ENCODE measurements at regions not wholly inside any gene's neighbourhood (a gene's known extent, or its start where the extent isn't known, plus 50 kb on each side); places are given as distances from the start of the nearest gene placed in this dataset.

GRCh38 chr1:114203595-114204128 lies 50.0 kb upstream of the SYT6 start:
- Histone ChIP-seq H3K4me1 (no peaks in the 10 kb centered on the region), H3K9me3 (no peaks in the 10 kb centered on the region), H3K27ac (no peak overlapping the region), H3K4me3 (no peak overlapping the region), H3K36me3 (ENCODE audit: low read depth, missing control alignments) (no peaks in the 10 kb centered on the region), H3K27me3 (no peaks in the 10 kb centered on the region)
- TF ChIP-seq, protein P1, sequence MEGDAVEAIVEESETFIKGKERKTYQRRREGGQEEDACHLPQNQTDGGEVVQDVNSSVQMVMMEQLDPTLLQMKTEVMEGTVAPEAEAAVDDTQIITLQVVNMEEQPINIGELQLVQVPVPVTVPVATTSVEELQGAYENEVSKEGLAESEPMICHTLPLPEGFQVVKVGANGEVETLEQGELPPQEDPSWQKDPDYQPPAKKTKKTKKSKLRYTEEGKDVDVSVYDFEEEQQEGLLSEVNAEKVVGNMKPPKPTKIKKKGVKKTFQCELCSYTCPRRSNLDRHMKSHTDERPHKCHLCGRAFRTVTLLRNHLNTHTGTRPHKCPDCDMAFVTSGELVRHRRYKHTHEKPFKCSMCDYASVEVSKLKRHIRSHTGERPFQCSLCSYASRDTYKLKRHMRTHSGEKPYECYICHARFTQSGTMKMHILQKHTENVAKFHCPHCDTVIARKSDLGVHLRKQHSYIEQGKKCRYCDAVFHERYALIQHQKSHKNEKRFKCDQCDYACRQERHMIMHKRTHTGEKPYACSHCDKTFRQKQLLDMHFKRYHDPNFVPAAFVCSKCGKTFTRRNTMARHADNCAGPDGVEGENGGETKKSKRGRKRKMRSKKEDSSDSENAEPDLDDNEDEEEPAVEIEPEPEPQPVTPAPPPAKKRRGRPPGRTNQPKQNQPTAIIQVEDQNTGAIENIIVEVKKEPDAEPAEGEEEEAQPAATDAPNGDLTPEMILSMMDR (IDR thresholded peaks at IDR 0.05) = no peak
- TF ChIP-seq POLR2A (IDR thresholded peaks at IDR 0.05) = no peak
- intact Hi-C loops (cut with DNase I; ENCODE audit: low total_unique reads) = no loop called here
- 72 to 76% methylated on average over 5 of the region's 5 CpGs for WGBS, 2 donors
- no peak for DNase-seq

Small RNA genes in the stretch of these regions (small RNA-seq; reads per million reads assigned to genes)
- gene MRPL57P1 = 0 reads per million in 2 donors

Data from testis (tissue), 2 donors.